GM12874 (cell line): ENCODE measurements at regions not wholly inside any gene's neighbourhood (a gene's known extent, or its start where the extent isn't known, plus 50 kb on each side); places are given as distances from the start of the nearest gene placed in this dataset.

ENCODE experiments used
- CTCF ChIP-seq: IDR thresholded peaks from 2 replicates; pipeline ENCODE4 v1.5.1; 2011; ENCODE audit warnings: low read depth, mild to moderate bottlenecking, control low read depth, low read length, moderate library complexity; ENCODE audit not compliant: insufficient read depth

- no peak for TF ChIP-seq CTCF
Observed at GRCh38 chrX:124274438-124275181, 57.9 kb upstream of the TEX13D start.

GRCh38 chrX:124275182-124275894, 57.1 kb upstream of the TEX13D start:
- no peak for TF ChIP-seq CTCF

- no peak for TF ChIP-seq CTCF
Observed at GRCh38 chrX:124280294-124280902, 52.1 kb upstream of the TEX13D start.

GRCh38 chrX:124282580-124282979, 49.9 kb upstream of the TEX13D start:
- TF ChIP-seq CTCF, result no peak
